Colonic mucosa (tissue), 4 donors: ENCODE measurements at regions not wholly inside any gene's neighbourhood (a gene's known extent, or its start where the extent isn't known, plus 50 kb on each side); places are given as distances from the start of the nearest gene placed in this dataset.

Experiments
- DNase-seq: peaks from one replicate; pipeline ENCODE4 v3.0.0-alpha.2; 2020
- H3K27ac ChIP-seq: fragments of 200-600 bp; one replicate; pipeline ENCODE4 v1.8.0; 2021
- H3K27me3 ChIP-seq: fragments of 200-600 bp; one replicate; pipeline ENCODE4 v1.8.0; 2021
- H3K36me3 ChIP-seq: fragments of 200-600 bp; one replicate; pipeline ENCODE4 v1.8.0; 2021
- H3K4me1 ChIP-seq: fragments of 200-600 bp; one replicate; pipeline ENCODE4 v1.8.0; 2021; ENCODE audit warnings: mild to moderate bottlenecking
- H3K4me3 ChIP-seq: fragments of 200-600 bp; one replicate; pipeline ENCODE4 v1.8.0; 2021
- H3K9ac ChIP-seq, 2 donors: one replicate each; pipeline ENCODE4 v1.7.0; 2013; ENCODE audit warnings: control low read depth in 2 of 2, low read depth in 2 of 2, low read length in 2 of 2
- H3K9me3 ChIP-seq: fragments of 200-600 bp; one replicate; pipeline ENCODE4 v1.8.0; 2021
- intact Hi-C: fragments of 100-400 bp; cut with DNase I; formaldehyde crosslinking; loops from one replicate; pipeline ENCODE4 v1.14.1; 2022
- TF ChIP-seq, protein P1 (sequence below): fragments of 200-600 bp; IDR thresholded peaks from one replicate; pipeline ENCODE4 v1.8.0; 2022; ENCODE audit warnings: antibody characterized with exemption, mild to moderate bottlenecking
- donor health status: healthy.
- donor health status: DM: no; HTN: no; CAD: no.
- donor health status: DM: no; HTN: no; CAD: no.

DNA sequence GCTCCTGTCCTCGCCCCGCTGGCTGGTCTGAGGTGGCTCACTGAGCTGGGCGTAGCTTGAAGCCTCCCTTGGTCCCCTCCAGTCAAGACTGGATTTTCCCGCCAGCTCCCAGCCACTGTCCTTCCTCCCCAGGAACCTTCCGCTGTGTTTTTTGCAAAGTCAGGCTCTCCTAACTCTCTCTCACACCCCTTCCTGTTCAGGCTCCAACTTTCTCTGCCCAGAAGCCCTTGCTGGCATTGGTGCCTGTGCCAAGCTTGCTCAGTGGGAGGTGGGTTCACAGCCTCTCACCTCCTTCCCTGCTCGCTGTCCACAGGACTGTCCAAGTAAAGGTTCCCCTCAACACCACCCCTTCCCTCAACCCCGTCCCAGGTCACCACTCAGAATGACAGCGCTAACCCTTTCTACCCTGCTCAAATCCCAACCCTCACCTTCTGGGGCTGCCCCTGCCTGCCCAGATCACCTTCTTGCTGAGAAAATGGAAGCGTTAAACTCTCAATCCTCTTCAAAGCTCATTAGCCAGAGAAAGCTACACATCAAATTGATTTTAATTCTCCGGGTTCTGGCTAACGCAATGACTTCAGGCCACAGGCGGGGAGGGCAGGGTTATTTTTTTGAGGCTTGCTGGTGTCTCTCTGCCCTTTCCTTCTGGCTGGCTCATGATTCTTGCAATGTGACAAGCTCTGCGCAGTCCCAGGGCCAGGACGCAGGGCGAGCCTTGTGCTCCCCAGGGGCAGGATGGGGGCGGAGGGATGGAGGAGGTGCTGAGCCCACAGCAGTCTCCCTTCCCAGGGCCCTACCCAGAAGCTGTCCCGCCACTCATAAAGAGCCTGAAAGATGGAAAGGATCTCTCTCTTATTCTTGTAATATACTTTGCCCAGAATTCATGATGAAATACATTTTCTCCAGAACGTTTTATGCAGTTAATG lies 357.2 kb upstream of the TNRC6C start:
- Histone ChIP-seq H3K27me3 (no peaks in the 10 kb centered on the region), H3K27ac (no peak overlapping the region), H3K9ac (no peak overlapping the region), H3K9me3 (no peaks in the 10 kb centered on the region), H3K36me3 (no peaks in the 10 kb centered on the region), H3K4me3 (no peak overlapping the region), H3K4me1 (no peaks in the 10 kb centered on the region)
- no peak for DNase-seq
- TF ChIP-seq, protein P1, sequence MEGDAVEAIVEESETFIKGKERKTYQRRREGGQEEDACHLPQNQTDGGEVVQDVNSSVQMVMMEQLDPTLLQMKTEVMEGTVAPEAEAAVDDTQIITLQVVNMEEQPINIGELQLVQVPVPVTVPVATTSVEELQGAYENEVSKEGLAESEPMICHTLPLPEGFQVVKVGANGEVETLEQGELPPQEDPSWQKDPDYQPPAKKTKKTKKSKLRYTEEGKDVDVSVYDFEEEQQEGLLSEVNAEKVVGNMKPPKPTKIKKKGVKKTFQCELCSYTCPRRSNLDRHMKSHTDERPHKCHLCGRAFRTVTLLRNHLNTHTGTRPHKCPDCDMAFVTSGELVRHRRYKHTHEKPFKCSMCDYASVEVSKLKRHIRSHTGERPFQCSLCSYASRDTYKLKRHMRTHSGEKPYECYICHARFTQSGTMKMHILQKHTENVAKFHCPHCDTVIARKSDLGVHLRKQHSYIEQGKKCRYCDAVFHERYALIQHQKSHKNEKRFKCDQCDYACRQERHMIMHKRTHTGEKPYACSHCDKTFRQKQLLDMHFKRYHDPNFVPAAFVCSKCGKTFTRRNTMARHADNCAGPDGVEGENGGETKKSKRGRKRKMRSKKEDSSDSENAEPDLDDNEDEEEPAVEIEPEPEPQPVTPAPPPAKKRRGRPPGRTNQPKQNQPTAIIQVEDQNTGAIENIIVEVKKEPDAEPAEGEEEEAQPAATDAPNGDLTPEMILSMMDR, result no peak
- intact Hi-C loops, result no loop called here

DNA sequence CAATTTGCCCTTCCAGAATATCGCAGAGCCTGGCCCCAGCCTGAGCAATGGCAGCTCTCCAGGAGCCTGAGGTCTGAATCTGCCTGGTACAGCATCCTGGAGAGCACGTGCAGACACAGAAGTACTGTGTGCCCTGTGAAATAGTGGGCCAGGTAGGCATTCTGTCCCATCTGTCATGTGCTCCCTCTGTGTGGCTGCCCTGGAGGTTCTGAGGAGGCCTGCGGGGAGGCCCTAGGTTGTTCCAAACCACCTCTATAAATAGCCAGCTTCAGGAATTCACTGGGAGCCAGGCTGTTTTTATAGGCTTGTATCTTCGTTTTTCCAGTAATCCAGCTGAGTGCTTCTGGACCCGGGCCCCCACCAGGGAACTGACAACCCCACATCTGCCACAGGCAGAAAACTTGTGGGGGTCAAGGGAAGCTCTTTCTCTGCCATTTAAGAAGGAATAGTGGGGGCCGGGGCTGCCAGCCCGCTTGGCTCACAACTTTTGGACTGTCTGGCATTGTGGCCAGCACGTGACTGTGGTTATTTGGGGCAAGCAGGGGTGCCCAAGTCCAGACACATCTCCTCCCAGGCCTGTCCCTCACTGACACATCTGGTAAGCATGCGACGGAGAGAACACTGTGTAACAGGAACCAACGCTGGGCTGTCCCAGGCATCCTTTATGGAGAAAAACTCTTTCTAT lies 356.3 kb upstream of the TNRC6C start:
- Histone ChIP-seq H3K27ac (peak overlapping the region; percentile 18), H3K27me3 (no peaks in the 10 kb centered on the region), H3K4me1 (no peaks in the 10 kb centered on the region), H3K9me3 (no peaks in the 10 kb centered on the region), H3K36me3 (no peaks in the 10 kb centered on the region), H3K9ac (peak overlapping the region in 1 of 2 donors; percentile 24), H3K4me3 (no peak overlapping the region)
- intact Hi-C loops, result no loop called here
- DNase-seq, result no peak
- TF ChIP-seq, protein P1, result no peak

DNA sequence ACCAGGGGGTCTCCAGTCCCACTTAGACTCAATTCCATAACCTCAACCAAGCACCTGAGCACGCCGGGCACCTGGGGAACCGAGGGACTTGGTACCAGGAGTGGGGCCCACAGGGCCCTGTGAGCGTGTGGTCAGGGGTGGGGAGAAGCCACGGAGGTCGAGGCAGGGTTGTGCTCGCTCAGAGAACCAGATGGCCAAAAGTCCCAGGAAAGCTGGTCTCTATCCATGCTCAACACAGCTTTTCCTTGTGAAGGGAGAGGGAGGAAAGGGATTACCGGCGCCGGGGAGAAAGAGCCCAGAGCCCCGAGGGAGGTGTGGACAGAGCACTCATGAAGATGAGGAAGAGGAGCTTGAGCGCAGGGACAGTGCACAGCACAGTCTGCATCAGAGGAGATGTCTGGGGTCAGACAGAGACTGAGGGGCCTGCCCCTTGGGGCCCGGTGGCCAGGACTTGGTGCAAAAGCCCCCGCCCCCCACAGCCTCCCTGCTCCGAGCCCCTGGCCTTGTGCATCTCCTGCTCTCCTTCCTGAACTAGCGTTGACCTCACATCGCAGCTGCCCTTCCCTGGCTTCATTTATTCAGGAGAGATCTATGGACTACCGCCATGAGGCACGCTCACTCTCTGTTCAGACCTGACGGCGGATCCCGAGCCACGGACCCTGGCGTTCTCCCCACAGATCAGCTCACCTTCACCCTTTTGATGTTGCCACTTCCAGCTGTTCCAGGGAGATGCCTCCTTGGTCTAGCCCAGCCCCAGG lies 355.4 kb upstream of the TNRC6C start:
- no peaks in the 10 kb centered on the region for H3K9me3 ChIP-seq
- no peaks in the 10 kb centered on the region for H3K27me3 ChIP-seq
- intact Hi-C loops, result no loop called here
- no peaks in the 10 kb centered on the region for H3K4me1 ChIP-seq
- no peak overlapping the region for H3K9ac ChIP-seq
- H3K4me3 ChIP-seq, result no peak overlapping the region
- no peak overlapping the region for H3K27ac ChIP-seq
- no peaks in the 10 kb centered on the region for H3K36me3 ChIP-seq
- DNase-seq, result no peak
- TF ChIP-seq, protein P1, result no peak

DNA sequence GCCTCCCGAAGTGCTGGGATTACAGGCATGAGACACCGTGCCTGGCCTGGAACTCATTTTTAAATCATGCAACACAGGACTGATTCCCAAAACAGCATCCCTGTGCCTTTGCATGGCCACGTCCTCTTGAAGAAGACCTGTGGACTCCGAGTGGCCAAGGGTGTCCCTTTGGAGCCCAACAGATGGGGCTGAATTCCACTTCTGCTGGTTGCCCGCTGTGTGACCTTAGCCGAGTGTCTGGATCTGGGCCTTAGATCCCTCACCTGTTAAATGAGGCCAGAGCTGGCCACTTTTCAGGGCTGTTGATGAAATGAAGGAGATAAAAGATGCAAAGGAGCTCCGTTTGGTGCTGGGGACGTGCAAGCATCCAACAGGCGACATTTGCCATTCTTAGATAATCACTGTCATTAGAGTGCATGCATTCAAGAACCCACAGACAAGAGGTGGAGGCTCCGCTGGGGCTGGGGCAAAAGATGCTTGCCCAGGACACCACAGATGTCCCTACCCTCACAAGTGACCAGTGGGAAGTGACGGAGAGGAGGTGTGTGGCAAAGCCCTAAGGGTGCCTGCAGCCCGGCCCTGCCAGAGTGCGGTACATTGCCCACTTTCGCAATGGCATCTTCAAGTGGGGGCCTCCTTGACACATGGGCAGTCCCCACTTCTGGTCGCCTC lies 354.1 kb upstream of the TNRC6C start:
- no peak for DNase-seq
- H3K27me3 ChIP-seq, result no peaks in the 10 kb centered on the region
- H3K4me1 ChIP-seq, result no peaks in the 10 kb centered on the region
- H3K36me3 ChIP-seq, result no peaks in the 10 kb centered on the region
- no peak overlapping the region for H3K27ac ChIP-seq
- no peak overlapping the region for H3K9ac ChIP-seq
- intact Hi-C loops, result no loop called here
- H3K9me3 ChIP-seq, result no peaks in the 10 kb centered on the region
- H3K4me3 ChIP-seq, result no peak overlapping the region
- TF ChIP-seq, protein P1, result no peak

DNA sequence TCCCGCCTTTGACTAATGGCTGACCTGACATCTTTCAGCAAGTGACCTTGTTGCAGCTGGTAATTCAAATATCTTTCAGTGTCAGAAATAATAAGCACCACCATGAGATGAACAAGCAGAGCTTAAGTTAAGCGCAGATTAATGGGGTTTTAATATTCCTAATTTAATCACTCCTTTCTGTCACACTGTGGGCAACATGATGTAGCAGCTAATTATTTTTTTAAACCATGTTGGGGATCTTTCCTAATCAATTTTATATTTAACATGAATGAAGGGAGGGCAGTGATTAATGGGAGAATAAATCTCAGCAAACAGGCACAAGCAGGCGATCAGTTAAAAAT lies 353.6 kb upstream of the TNRC6C start:
- Histone ChIP-seq H3K9ac (no peak overlapping the region), H3K36me3 (no peaks in the 10 kb centered on the region), H3K27ac (no peak overlapping the region), H3K4me1 (no peaks in the 10 kb centered on the region), H3K9me3 (no peaks in the 10 kb centered on the region), H3K4me3 (no peak overlapping the region), H3K27me3 (no peaks in the 10 kb centered on the region)
- TF ChIP-seq, protein P1, result no peak
- DNase-seq, result no peak
- intact Hi-C loops, result no loop called here
